Neuronal stem cell (in vitro differentiated cells): ENCODE measurements at regions not wholly inside any gene's neighbourhood (a gene's known extent, or its start where the extent isn't known, plus 50 kb on each side); places are given as distances from the start of the nearest gene placed in this dataset.

ENCODE experiments used
- DNase-seq: peaks from one replicate; pipeline ENCODE4 v3.0.0-alpha.2; 2013; ENCODE audit warnings: low spot score
- H2AFZ ChIP-seq: one replicate; pipeline ENCODE4 v1.6.1; 2013; ENCODE audit warnings: mild to moderate bottlenecking, low read length, inconsistent platforms
- H2AK5ac ChIP-seq: 2 replicates; pipeline ENCODE4 v1.6.1; 2013; ENCODE audit warnings: low read depth, mild to moderate bottlenecking, inconsistent platforms, low read length, moderate library complexity, mixed read lengths
- H2BK120ac ChIP-seq: 2 replicates; pipeline ENCODE4 v1.6.1; 2013; ENCODE audit warnings: low read depth, mild to moderate bottlenecking, inconsistent platforms, low read length, moderate library complexity, mixed read lengths
- H2BK12ac ChIP-seq: one replicate; pipeline ENCODE4 v1.6.1; 2013; ENCODE audit warnings: low read length, inconsistent platforms
- H2BK15ac ChIP-seq: 2 replicates; pipeline ENCODE4 v1.6.1; 2013; ENCODE audit warnings: mild to moderate bottlenecking, low read length, inconsistent platforms, mixed read lengths
- H2BK5ac ChIP-seq: one replicate; pipeline ENCODE4 v1.6.1; 2013; ENCODE audit warnings: inconsistent platforms, mild to moderate bottlenecking, low read length, moderate library complexity
- H3K14ac ChIP-seq: one replicate; pipeline ENCODE4 v1.6.1; 2013; ENCODE audit warnings: low read length, inconsistent platforms
- H3K18ac ChIP-seq: 2 replicates; pipeline ENCODE4 v1.6.1; 2013; ENCODE audit warnings: low read length, inconsistent platforms
- H3K23ac ChIP-seq: 2 replicates; pipeline ENCODE4 v1.6.1; 2013; ENCODE audit warnings: low read depth, mild to moderate bottlenecking, mixed read lengths, low read length, inconsistent platforms; ENCODE audit not compliant: poor library complexity
- H3K27ac ChIP-seq: replicated peaks from 3 replicates; pipeline ENCODE4 v1.5.1; 2013; ENCODE audit warnings: low read length, inconsistent platforms
- H3K27me3 ChIP-seq, 3 experiments: 2 replicates each; pipeline ENCODE4 v1.6.1; 2013; ENCODE audit warnings: low read length in 3 of 3, mild to moderate bottlenecking in 2 of 3, inconsistent platforms in 1 of 3, low read depth in 1 of 3, mixed read lengths in 1 of 3, moderate library complexity in 1 of 3; ENCODE audit not compliant: control insufficient read depth in 3 of 3, insufficient read depth in 3 of 3
- H3K36me3 ChIP-seq, 2 donors: replicated peaks in 1 of 2; 2 replicates each; pipeline ENCODE4 v1.6.1; 2013; ENCODE audit warnings: low read length in 2 of 2; ENCODE audit not compliant: control insufficient read depth in 2 of 2, insufficient read depth in 2 of 2
- H3K4ac ChIP-seq: 2 replicates; pipeline ENCODE4 v1.6.1; 2013; ENCODE audit warnings: inconsistent platforms, mild to moderate bottlenecking, low read length, moderate library complexity
- H3K4me1 ChIP-seq, 2 donors: 1 replicate in 1 of 2; 2 replicates in 1 of 2; pipeline ENCODE4 v1.6.1; 2013; ENCODE audit warnings: low read length in 2 of 2, low read depth in 1 of 2; ENCODE audit not compliant: control insufficient read depth in 2 of 2, insufficient read depth in 1 of 2
- H3K4me2 ChIP-seq: one replicate; pipeline ENCODE4 v1.6.1; 2013; ENCODE audit warnings: mild to moderate bottlenecking, low read length, inconsistent platforms; ENCODE audit not compliant: insufficient read depth, poor library complexity, severe bottlenecking
- H3K4me3 ChIP-seq, 2 donors: 2 replicates each; pipeline ENCODE4 v1.5.1; 2013; ENCODE audit warnings: low read length in 2 of 2, mild to moderate bottlenecking in 2 of 2, inconsistent platforms in 1 of 2, moderate library complexity in 1 of 2
- H3K79me1 ChIP-seq: one replicate; pipeline ENCODE4 v1.6.1; 2013; ENCODE audit warnings: low read depth, mild to moderate bottlenecking, inconsistent platforms, low read length, moderate library complexity
- H3K9ac ChIP-seq: one replicate; pipeline ENCODE4 v1.6.1; 2013; ENCODE audit warnings: mild to moderate bottlenecking, low read depth, low read length, inconsistent platforms; ENCODE audit not compliant: poor library complexity
- H3K9me3 ChIP-seq, 2 donors: replicated peaks in 1 of 2; 2 replicates each; pipeline versions ENCODE3 to v1.6.1; 2013; ENCODE audit warnings: low read length in 2 of 2, mild to moderate bottlenecking in 2 of 2, inconsistent platforms in 1 of 2, low read depth in 1 of 2, mixed read lengths in 1 of 2, moderate library complexity in 1 of 2; ENCODE audit not compliant: control insufficient read depth in 2 of 2, insufficient read depth in 1 of 2
- H4K8ac ChIP-seq: one replicate; pipeline ENCODE4 v1.6.1; 2013; ENCODE audit warnings: low read depth, mild to moderate bottlenecking, inconsistent platforms, low read length, moderate library complexity
- H4K91ac ChIP-seq: one replicate; pipeline ENCODE4 v1.6.1; 2013; ENCODE audit warnings: low read length, low read depth, mild to moderate bottlenecking, inconsistent platforms; ENCODE audit not compliant: poor library complexity
- WGBS, 2 donors: extraction: QIAGEN DNeasy Blood & Tissue Kit; methylation state at CpG; one replicate each; pipeline ENCODE4 v1.1.7; 2013; ENCODE audit warnings: missing lambda C conversion rate in 2 of 2, mixed read lengths in 1 of 2; ENCODE audit not compliant: insufficient read length in 2 of 2, insufficient replicate concordance in 1 of 2; ENCODE audit errors: extremely low coverage in 2 of 2; 5-methylcytosine and 5-hydroxymethylcytosine counted together

DNA sequence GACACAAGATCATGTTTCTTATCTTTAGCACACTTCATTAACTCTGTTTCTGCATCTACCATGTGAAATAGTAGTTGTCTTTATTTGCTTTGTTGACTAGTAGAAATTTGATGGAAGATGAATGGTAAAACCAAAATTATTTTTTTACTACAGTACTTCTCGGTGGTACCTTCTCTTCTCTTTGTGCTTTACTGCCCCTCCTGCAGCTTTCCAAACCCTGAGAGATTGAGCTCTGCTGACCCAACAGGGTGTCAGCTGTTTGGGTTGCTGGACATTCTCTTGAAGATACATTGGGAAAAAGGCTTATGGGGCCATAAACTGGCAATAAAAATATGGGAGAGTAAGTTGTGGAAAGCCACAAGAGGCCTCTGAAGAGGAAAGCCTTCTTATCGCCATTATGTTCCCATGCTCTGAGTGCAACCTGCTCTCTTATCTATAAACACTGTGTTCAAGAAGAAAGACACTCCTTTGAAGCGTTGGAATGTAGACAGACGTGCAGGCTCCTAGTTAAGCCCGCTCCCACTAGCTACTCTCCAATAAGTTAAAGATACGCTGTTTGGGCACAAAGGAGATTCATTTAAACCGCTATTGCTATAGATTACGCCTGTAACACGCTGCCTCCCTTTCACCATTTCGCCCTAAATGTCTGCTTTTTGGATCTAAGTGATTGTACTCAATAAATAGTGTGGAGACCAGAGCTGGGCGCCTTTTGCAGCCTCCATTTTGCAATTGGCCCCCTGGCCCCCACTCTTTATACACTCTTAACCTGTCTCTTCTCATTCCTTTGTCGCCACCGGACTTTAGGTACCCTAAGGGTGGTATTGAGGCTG is 60.1 kb upstream of the PRSS16 start:
- H3K4me2 ChIP-seq = peak overlapping the region; percentile 64
- no peak overlapping the region for H3K9ac ChIP-seq
- WGBS, 2 donors = no CpG with 5 or more reads among the region's 13 CpGs
- H3K18ac ChIP-seq = peak overlapping the region; percentile 73
- H4K91ac ChIP-seq = no peak overlapping the region
- H2BK5ac ChIP-seq = no peak overlapping the region
- peaks cover 0 to 2% of the 10 kb centered on the region in 2 donors for H3K4me1 ChIP-seq
- no peak for DNase-seq
- H3K9me3 ChIP-seq = no peaks in the 10 kb centered on the region
- no peak overlapping the region for H2BK120ac ChIP-seq
- H2AK5ac ChIP-seq = no peak overlapping the region
- no peak overlapping the region for H4K8ac ChIP-seq
- H3K4me3 ChIP-seq = peak overlapping the region; percentile 49 to 79
- no peak overlapping the region for H2BK12ac ChIP-seq
- H3K14ac ChIP-seq = no peak overlapping the region
- no peak overlapping the region for H3K4ac ChIP-seq
- H3K27ac ChIP-seq = peak overlapping the region; percentile 88
- H2BK15ac ChIP-seq = no peak overlapping the region
- H3K27me3 ChIP-seq = no peaks in the 10 kb centered on the region
- H3K36me3 ChIP-seq = no peaks in the 10 kb centered on the region
- H3K23ac ChIP-seq = no peak overlapping the region
- H2AFZ ChIP-seq = peak overlapping the region; percentile 87
- H3K79me1 ChIP-seq = no peaks in the 10 kb centered on the region

GRCh38 chr6:27188061-27188884 is 59.2 kb upstream of the PRSS16 start:
- H3K4me1 ChIP-seq = peaks cover 0 to 2% of the 10 kb centered on the region in 2 donors
- no peak overlapping the region for H2BK15ac ChIP-seq
- H2BK12ac ChIP-seq = no peak overlapping the region
- no CpG with 5 or more reads among the region's 33 CpGs for WGBS, 2 donors
- H3K4me3 ChIP-seq = peak overlapping the region; percentile 49 to 79
- peak; percentile 84 for DNase-seq
- no peak overlapping the region for H2BK5ac ChIP-seq
- H4K91ac ChIP-seq = no peak overlapping the region
- H3K4ac ChIP-seq = no peak overlapping the region
- no peaks in the 10 kb centered on the region for H3K79me1 ChIP-seq
- H3K14ac ChIP-seq = no peak overlapping the region
- H3K23ac ChIP-seq = no peak overlapping the region
- peak overlapping the region; percentile 87 for H2AFZ ChIP-seq
- peak overlapping the region; percentile 73 for H3K18ac ChIP-seq
- peak overlapping the region; percentile 88 for H3K27ac ChIP-seq
- no peak overlapping the region for H2AK5ac ChIP-seq
- H3K27me3 ChIP-seq = no peaks in the 10 kb centered on the region
- no peaks in the 10 kb centered on the region for H3K36me3 ChIP-seq
- H4K8ac ChIP-seq = no peak overlapping the region
- H3K4me2 ChIP-seq = peak overlapping the region; percentile 64
- peak overlapping the region; percentile 25 for H3K9ac ChIP-seq
- no peak overlapping the region for H2BK120ac ChIP-seq
- H3K9me3 ChIP-seq = no peaks in the 10 kb centered on the region

GRCh38 chr6:27188885-27189418 is 58.5 kb upstream of the PRSS16 start:
- H3K36me3 ChIP-seq = no peaks in the 10 kb centered on the region
- no peak overlapping the region for H3K14ac ChIP-seq
- H3K18ac ChIP-seq = no peak overlapping the region
- H2BK120ac ChIP-seq = no peak overlapping the region
- H2BK15ac ChIP-seq = no peak overlapping the region
- peaks cover 0 to 2% of the 10 kb centered on the region in 2 donors for H3K4me1 ChIP-seq
- DNase-seq = peak; percentile 77
- no peak overlapping the region for H3K9ac ChIP-seq
- no peaks in the 10 kb centered on the region for H3K79me1 ChIP-seq
- no peak overlapping the region for H2AK5ac ChIP-seq
- no CpG with 5 or more reads among the region's 10 CpGs for WGBS, 2 donors
- peak overlapping the region; percentile 49 to 79 for H3K4me3 ChIP-seq
- no peaks in the 10 kb centered on the region for H3K27me3 ChIP-seq
- no peak overlapping the region for H4K8ac ChIP-seq
- no peak overlapping the region for H2BK5ac ChIP-seq
- no peaks in the 10 kb centered on the region for H3K9me3 ChIP-seq
- peak overlapping the region; percentile 87 for H2AFZ ChIP-seq
- no peak overlapping the region for H3K23ac ChIP-seq
- H3K27ac ChIP-seq = peak overlapping the region; percentile 88
- no peak overlapping the region for H3K4ac ChIP-seq
- peak overlapping the region; percentile 64 for H3K4me2 ChIP-seq
- H4K91ac ChIP-seq = no peak overlapping the region
- no peak overlapping the region for H2BK12ac ChIP-seq

DNA sequence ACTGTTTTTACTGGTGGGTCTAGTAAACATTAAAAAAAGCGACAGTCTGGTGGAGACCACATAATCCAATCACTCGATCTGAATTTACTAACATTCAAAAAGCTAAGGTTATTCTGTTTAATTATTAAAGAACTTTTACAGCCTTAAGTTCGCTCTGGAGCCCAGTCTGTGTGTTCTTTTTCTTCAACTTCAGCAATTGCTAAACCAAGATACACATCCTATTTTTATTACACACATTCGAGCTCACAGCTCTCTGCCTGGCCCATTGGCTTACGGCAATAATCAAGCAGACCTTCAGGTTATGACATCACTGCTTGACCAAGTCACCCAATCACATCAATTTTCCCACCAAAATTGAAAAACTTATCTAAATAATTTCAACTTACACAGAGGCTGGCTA is 57.4 kb upstream of the PRSS16 start:
- WGBS, 2 donors = no CpG with 5 or more reads among the region's 5 CpGs

More for the DNA sequence above, 57.4 kb upstream of the PRSS16 start:
- Histone ChIP-seq H3K18ac (no peak overlapping the region), H2BK15ac (no peak overlapping the region), H2BK5ac (no peak overlapping the region), H4K91ac (no peak overlapping the region), H3K4me3 (no peak overlapping the region), H2BK12ac (no peak overlapping the region), H3K23ac (no peak overlapping the region), H3K14ac (no peak overlapping the region), H4K8ac (no peak overlapping the region), H3K4me2 (no peak overlapping the region), H3K9me3 (no peaks in the 10 kb centered on the region), H3K79me1 (no peaks in the 10 kb centered on the region), H2AFZ (no peak overlapping the region), H3K27me3 (no peaks in the 10 kb centered on the region), H2AK5ac (no peak overlapping the region), H3K4me1 (peaks cover 0 to 2% of the 10 kb centered on the region in 2 donors), H3K4ac (no peak overlapping the region), H3K36me3 (no peaks in the 10 kb centered on the region), H3K27ac (no peak overlapping the region), H3K9ac (no peak overlapping the region), H2BK120ac (no peak overlapping the region)
- no peak for DNase-seq
